ENCODE measurements at regions not wholly inside any gene's neighbourhood (a gene's known extent, or its start where the extent isn't known, plus 50 kb on each side); places are given as distances from the start of the nearest gene placed in this dataset.

GRCh38 chr7:113715981-113716856 is 202.6 kb downstream of the PPP1R3A start:
- TF ChIP-seq EP300 (IDR thresholded peaks at IDR 0.05) (no peak), POLR2AphosphoS5 (IDR thresholded peaks at IDR 0.05) (no peak), POLR2A (IDR thresholded peaks at IDR 0.05; ENCODE audit: low read depth) (no peak)
- TF ChIP-seq, protein P1, sequence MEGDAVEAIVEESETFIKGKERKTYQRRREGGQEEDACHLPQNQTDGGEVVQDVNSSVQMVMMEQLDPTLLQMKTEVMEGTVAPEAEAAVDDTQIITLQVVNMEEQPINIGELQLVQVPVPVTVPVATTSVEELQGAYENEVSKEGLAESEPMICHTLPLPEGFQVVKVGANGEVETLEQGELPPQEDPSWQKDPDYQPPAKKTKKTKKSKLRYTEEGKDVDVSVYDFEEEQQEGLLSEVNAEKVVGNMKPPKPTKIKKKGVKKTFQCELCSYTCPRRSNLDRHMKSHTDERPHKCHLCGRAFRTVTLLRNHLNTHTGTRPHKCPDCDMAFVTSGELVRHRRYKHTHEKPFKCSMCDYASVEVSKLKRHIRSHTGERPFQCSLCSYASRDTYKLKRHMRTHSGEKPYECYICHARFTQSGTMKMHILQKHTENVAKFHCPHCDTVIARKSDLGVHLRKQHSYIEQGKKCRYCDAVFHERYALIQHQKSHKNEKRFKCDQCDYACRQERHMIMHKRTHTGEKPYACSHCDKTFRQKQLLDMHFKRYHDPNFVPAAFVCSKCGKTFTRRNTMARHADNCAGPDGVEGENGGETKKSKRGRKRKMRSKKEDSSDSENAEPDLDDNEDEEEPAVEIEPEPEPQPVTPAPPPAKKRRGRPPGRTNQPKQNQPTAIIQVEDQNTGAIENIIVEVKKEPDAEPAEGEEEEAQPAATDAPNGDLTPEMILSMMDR (IDR thresholded peaks at IDR 0.05) = no peak

All from esophagus muscularis mucosa (tissue), 4 donors.